ENCODE measurements at regions not wholly inside any gene's neighbourhood (a gene's known extent, or its start where the extent isn't known, plus 50 kb on each side); places are given as distances from the start of the nearest gene placed in this dataset.

- H3K4me1 Mint-ChIP-seq = no peaks in the 10 kb centered on the region
- H3K27ac Mint-ChIP-seq (ENCODE audit: unreplicated experiment) = no peak overlapping the region
- no peaks in the 10 kb centered on the region for H3K36me3 Mint-ChIP-seq (ENCODE audit: low read depth)
- no peaks in the 10 kb centered on the region for H3K9me3 Mint-ChIP-seq
- TF ChIP-seq CTCF (conservative IDR thresholded peaks at IDR 0.05) = no peak
- H3K27me3 Mint-ChIP-seq (ENCODE audit: low read depth) = no peaks in the 10 kb centered on the region
- DNase-seq (ENCODE audit: low read depth, low spot score) = no peak
- no peak overlapping the region for H3K4me3 Mint-ChIP-seq
These were observed 1882.8 kb upstream of the SEL1L start for GRCh38 chr14:83416476-83416875.

DNA sequence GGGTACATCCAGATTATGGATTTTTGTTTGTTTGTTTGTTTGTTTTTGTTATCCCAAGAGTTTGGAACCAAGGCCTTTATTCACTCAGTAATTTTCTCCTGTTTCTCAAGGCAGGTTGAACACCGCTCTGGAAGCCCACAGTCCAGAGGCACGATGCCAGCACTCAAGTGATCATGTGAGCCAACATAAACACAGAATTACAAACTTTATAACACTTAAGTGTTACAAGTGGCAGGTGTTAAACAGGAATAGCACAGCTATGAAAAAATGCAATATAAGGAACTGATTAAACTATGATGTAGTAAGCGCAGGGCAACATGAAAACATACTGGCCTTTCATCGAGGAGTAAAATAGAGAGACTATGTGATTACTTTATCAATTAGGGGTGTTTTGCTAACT, 1885.8 kb upstream of the SEL1L start:
- H3K4me3 Mint-ChIP-seq = no peak overlapping the region
- H3K27ac Mint-ChIP-seq (ENCODE audit: unreplicated experiment) = no peak overlapping the region
- peaks cover 12% of the 10 kb centered on the region for H3K4me1 Mint-ChIP-seq
- DNase-seq (ENCODE audit: low read depth, low spot score) = no peak
- no peaks in the 10 kb centered on the region for H3K36me3 Mint-ChIP-seq (ENCODE audit: low read depth)
- no peaks in the 10 kb centered on the region for H3K27me3 Mint-ChIP-seq (ENCODE audit: low read depth)
- no peaks in the 10 kb centered on the region for H3K9me3 Mint-ChIP-seq
- TF ChIP-seq CTCF (conservative IDR thresholded peaks at IDR 0.05) = no peak

DNA sequence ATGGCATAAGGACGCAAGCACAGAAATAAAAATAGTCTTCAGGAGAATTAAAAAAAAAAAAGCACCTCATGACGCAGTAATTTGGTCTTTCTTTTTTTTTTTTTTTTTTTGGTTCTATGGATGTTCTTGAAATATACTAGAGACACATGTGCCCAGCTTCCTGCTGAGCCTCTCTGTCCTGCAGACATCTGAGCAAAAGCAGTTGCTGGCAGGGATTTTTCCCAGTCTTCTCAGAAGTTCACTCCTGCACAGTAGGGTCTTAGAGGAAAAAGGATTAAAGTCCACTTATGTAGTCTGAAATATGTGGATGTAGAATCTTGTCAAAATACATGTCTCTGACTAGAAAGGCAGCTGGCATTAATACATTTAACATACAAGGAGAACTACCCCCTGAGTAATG, 1888.1 kb upstream of the SEL1L start:
- no peaks in the 10 kb centered on the region for H3K9me3 Mint-ChIP-seq
- no peak for DNase-seq (ENCODE audit: low read depth, low spot score)
- H3K27ac Mint-ChIP-seq (ENCODE audit: unreplicated experiment) = no peak overlapping the region
- peaks cover 12% of the 10 kb centered on the region for H3K4me1 Mint-ChIP-seq
- no peaks in the 10 kb centered on the region for H3K36me3 Mint-ChIP-seq (ENCODE audit: low read depth)
- TF ChIP-seq CTCF (conservative IDR thresholded peaks at IDR 0.05) = no peak
- H3K27me3 Mint-ChIP-seq (ENCODE audit: low read depth) = no peaks in the 10 kb centered on the region
- H3K4me3 Mint-ChIP-seq = no peak overlapping the region

DNA sequence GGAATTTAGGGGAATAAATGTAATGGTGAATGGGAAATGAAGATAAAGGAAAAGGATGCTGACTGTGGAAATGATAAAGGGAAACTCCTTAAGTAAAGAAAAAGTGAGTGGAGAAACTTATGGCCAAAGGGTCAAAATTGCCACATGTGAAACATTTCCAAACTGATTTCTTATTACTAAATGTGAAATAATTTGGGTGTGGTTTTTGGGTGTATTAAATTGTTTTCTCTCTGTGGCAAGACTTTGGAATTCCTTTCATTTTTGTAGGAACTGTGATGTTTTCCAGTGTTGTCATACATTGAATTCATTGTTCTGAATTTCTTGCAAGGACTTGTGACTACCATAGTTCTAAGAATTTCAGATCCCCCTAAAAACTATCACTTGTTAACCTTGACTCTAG, 1891.5 kb upstream of the SEL1L start:
- Mint-ChIP-seq H3K4me1 (peaks cover 12% of the 10 kb centered on the region), H3K4me3 (no peak overlapping the region), H3K27ac (ENCODE audit: unreplicated experiment) (no peak overlapping the region)

DNA sequence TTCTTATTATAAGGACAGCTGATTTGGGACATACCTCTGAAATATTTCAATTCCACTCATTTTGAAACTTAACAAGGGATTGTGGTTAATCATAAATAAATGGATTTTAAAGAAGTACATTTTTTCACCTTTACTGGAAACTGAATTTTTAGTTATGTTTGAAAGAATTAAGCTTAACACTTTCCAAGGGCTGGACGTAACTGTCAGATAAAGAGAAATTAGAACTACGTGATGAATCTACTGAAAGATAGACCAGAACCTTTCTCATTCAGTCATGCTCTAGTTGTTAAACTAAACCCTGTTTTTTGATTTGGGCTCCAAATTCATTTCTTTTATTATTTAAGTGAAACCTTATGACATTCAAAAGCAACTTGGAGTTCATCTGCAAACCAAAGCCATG, 1892.1 kb upstream of the SEL1L start:
- H3K9me3 Mint-ChIP-seq = no peaks in the 10 kb centered on the region
- H3K36me3 Mint-ChIP-seq (ENCODE audit: low read depth) = no peaks in the 10 kb centered on the region
- TF ChIP-seq CTCF (conservative IDR thresholded peaks at IDR 0.05) = no peak
- no peak overlapping the region for H3K4me3 Mint-ChIP-seq
- peaks cover 12% of the 10 kb centered on the region for H3K4me1 Mint-ChIP-seq
- DNase-seq (ENCODE audit: low read depth, low spot score) = no peak
- H3K27ac Mint-ChIP-seq (ENCODE audit: unreplicated experiment) = no peak overlapping the region
- no peaks in the 10 kb centered on the region for H3K27me3 Mint-ChIP-seq (ENCODE audit: low read depth)

More for the DNA sequence above, 1891.5 kb upstream of the SEL1L start:
- Mint-ChIP-seq H3K27me3 (ENCODE audit: low read depth) (no peaks in the 10 kb centered on the region), H3K9me3 (no peaks in the 10 kb centered on the region), H3K36me3 (ENCODE audit: low read depth) (no peaks in the 10 kb centered on the region)
- TF ChIP-seq CTCF (conservative IDR thresholded peaks at IDR 0.05) = no peak
- no peak for DNase-seq (ENCODE audit: low read depth, low spot score)

- Mint-ChIP-seq H3K27ac (ENCODE audit: unreplicated experiment) (no peak overlapping the region), H3K4me1 (no peaks in the 10 kb centered on the region), H3K27me3 (ENCODE audit: low read depth) (no peaks in the 10 kb centered on the region), H3K9me3 (peaks cover 2% of the 10 kb centered on the region), H3K36me3 (ENCODE audit: low read depth) (no peaks in the 10 kb centered on the region), H3K4me3 (no peak overlapping the region)
- no peak for DNase-seq (ENCODE audit: low read depth, low spot score)
- no peak for TF ChIP-seq CTCF (conservative IDR thresholded peaks at IDR 0.05)
These were observed 1900.0 kb upstream of the SEL1L start for GRCh38 chr14:83433618-83434017.
